Cardiac muscle cell (in vitro differentiated cells and primary cell): ENCODE measurements at regions not wholly inside any gene's neighbourhood (a gene's known extent, or its start where the extent isn't known, plus 50 kb on each side); places are given as distances from the start of the nearest gene placed in this dataset.

Experiments
- DNase-seq, 2 donors: peaks; one replicate each; pipeline versions ENCODE4 v3.0.0 to v3.0.0-alpha.2; 2010 to 2017; ENCODE audit warnings: low read depth in 1 of 2, low spot score in 1 of 2
- H3K27ac ChIP-seq: fragments of 200-600 bp; sonication (generic); 2 replicates; pipeline ENCODE4 v1.5.1; 2016
- H3K27me3 ChIP-seq: fragments of 200-600 bp; sonication (generic); 2 replicates; pipeline ENCODE4 v1.6.0; 2016; ENCODE audit warnings: control low read depth
- H3K36me3 ChIP-seq: fragments of 200-600 bp; sonication (generic); 2 replicates; pipeline ENCODE4 v1.5.1; 2016; ENCODE audit warnings: control low read depth
- H3K4me1 ChIP-seq: fragments of 200-600 bp; sonication (generic); 2 replicates; pipeline ENCODE4 v1.8.1; 2017; ENCODE audit warnings: low read depth, mild to moderate bottlenecking, mixed run types
- H3K4me3 ChIP-seq: fragments of 200-600 bp; sonication (generic); 2 replicates; pipeline ENCODE4 v1.5.1; 2016; ENCODE audit warnings: mild to moderate bottlenecking
- H3K9me3 ChIP-seq: fragments of 200-600 bp; sonication (generic); 2 replicates; pipeline ENCODE4 v1.5.1; 2017; ENCODE audit warnings: low read depth, mild to moderate bottlenecking, control low read depth
- TF ChIP-seq, protein P1 (sequence below): IDR thresholded peaks from 2 replicates; pipeline ENCODE4 v1.5.1; 2012; ENCODE audit warnings: low read depth, mild to moderate bottlenecking, low read length

DNA sequence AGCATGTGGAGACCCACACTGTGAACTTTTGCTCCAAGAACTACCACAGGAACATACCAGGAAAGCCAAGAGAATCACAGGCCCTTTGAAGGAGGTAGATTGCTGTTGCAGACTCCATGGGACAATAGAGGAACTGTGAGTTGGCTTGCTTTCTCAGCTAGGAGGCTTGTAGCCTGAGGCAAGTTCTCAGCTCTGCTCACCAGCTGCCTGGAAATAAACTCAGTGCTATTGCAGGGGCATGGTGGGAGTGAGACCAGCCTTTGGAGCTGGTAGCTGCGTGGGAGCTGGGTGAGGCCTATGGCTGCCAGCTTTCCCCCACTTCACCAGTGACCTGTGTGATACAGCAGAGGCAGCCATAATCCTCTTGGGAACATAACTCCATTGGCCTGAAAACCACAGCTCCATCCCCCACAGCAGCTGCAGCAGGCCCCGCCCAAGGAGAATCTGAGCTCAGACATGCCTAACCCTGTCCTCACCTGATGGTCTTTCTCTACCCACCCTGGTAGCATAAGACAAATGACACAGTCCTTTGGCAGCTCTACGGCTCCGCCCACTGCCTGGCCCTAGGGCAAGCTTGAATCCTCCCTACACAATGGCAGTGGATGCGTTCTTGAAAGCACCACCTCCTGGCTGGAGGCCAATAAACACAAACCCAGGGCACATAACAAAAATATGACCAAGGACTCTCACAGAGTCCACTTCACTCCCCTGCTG is 389.5 kb downstream of the KIF4B start:
- no peak overlapping the region for H3K27ac ChIP-seq
- H3K4me1 ChIP-seq: no peaks in the 10 kb centered on the region
- TF ChIP-seq, protein P1, sequence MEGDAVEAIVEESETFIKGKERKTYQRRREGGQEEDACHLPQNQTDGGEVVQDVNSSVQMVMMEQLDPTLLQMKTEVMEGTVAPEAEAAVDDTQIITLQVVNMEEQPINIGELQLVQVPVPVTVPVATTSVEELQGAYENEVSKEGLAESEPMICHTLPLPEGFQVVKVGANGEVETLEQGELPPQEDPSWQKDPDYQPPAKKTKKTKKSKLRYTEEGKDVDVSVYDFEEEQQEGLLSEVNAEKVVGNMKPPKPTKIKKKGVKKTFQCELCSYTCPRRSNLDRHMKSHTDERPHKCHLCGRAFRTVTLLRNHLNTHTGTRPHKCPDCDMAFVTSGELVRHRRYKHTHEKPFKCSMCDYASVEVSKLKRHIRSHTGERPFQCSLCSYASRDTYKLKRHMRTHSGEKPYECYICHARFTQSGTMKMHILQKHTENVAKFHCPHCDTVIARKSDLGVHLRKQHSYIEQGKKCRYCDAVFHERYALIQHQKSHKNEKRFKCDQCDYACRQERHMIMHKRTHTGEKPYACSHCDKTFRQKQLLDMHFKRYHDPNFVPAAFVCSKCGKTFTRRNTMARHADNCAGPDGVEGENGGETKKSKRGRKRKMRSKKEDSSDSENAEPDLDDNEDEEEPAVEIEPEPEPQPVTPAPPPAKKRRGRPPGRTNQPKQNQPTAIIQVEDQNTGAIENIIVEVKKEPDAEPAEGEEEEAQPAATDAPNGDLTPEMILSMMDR: no peak
- H3K4me3 ChIP-seq: no peak overlapping the region
- no peaks in the 10 kb centered on the region for H3K27me3 ChIP-seq
- no peaks in the 10 kb centered on the region for H3K9me3 ChIP-seq
- no peak for DNase-seq
- no peaks in the 10 kb centered on the region for H3K36me3 ChIP-seq

GRCh38 chr5:155406815-155407214 is 393.3 kb downstream of the KIF4B start:
- no peak for DNase-seq
- H3K9me3 ChIP-seq: no peaks in the 10 kb centered on the region
- H3K27ac ChIP-seq: no peak overlapping the region
- no peaks in the 10 kb centered on the region for H3K4me1 ChIP-seq
- H3K4me3 ChIP-seq: no peak overlapping the region
- no peaks in the 10 kb centered on the region for H3K27me3 ChIP-seq
- H3K36me3 ChIP-seq: no peaks in the 10 kb centered on the region
- TF ChIP-seq, protein P1: no peak

DNA sequence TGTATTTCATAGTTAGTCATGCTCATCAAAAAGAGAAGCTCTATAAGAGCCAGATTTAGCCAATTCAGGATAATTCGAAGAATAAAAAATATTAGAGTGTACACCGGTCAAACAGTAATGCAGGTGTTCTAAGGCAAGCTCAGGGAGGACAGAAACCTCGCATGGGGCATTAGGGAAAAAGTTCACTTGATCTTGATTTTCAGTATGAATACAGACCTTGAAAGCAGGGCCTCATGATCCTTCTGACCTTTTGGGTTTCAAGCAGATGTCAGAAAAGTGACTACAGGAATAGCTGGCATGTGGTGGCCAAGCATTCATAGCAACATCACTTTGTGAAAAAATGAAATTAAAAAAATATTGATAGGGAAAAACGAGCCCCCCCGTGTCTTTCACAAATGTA is 394.9 kb downstream of the KIF4B start:
- H3K9me3 ChIP-seq: no peaks in the 10 kb centered on the region
- DNase-seq: no peak
- H3K27me3 ChIP-seq: no peaks in the 10 kb centered on the region
- no peaks in the 10 kb centered on the region for H3K4me1 ChIP-seq
- no peaks in the 10 kb centered on the region for H3K36me3 ChIP-seq
- TF ChIP-seq, protein P1: no peak
- no peak overlapping the region for H3K4me3 ChIP-seq
- H3K27ac ChIP-seq: no peak overlapping the region

DNA sequence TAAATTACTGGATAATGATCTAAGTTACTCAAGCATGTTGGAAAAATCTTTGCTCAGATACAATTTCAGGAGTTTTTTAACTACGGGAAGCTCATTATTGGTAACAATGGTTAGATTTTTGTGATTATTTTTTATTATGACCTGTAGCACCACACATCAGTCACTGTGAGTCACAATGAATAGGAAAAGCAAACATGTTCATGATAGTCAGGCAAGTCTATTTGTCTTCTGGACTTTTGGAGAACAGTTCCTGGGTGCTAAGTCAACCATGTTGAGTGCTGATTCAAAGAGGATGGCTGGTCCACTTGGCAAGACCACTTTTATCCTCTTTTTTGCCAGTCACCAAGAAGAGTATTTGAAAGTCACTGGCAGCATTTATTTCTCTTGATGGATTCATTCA is 403.2 kb downstream of the KIF4B start:
- TF ChIP-seq, protein P1: no peak
- no peaks in the 10 kb centered on the region for H3K27me3 ChIP-seq

DNA sequence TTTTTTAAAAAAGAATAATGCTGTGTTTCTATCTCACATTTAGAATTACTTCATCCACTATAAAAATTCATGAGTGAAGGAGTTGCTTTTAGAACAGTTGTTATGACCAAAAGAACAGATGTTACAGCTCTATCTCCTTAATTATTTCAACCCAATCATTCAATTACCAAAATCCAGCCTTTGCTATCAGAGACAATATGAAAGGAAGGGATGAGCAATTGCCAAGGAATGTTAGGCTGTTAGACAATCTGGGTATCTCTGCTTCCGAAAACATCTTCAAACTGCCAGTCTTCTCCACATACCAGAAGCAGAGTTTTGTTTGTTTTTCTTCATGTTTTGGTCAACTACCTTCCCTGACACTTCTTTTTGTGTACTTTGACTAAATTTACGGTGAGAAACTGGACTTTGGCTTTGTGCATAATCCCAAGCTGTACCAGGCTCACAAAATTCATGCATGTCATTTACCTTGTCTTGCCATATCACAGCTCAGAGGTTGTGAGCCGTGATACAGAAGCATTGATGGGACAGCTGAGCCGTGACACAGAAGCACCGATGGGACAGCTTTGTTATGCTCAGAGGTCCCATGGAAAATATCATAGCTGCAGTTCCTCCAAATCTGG is 405.5 kb downstream of the KIF4B start:
- Histone ChIP-seq H3K4me3 (no peak overlapping the region), H3K27me3 (no peaks in the 10 kb centered on the region), H3K27ac (no peak overlapping the region), H3K4me1 (peaks cover 18% of the 10 kb centered on the region), H3K9me3 (no peaks in the 10 kb centered on the region), H3K36me3 (no peaks in the 10 kb centered on the region)
- TF ChIP-seq, protein P1: no peak
- no peak for DNase-seq

More for the DNA sequence above, 403.2 kb downstream of the KIF4B start:
- no peak overlapping the region for H3K27ac ChIP-seq
- H3K4me3 ChIP-seq: no peak overlapping the region
- H3K9me3 ChIP-seq: no peaks in the 10 kb centered on the region
- no peaks in the 10 kb centered on the region for H3K36me3 ChIP-seq
- no peak for DNase-seq
- H3K4me1 ChIP-seq: no peaks in the 10 kb centered on the region
